NCI-H187 treated with DMSO at 0.1 percent for 48 hours (cell line): ENCODE measurements at regions not wholly inside any gene's neighbourhood (a gene's known extent, or its start where the extent isn't known, plus 50 kb on each side); places are given as distances from the start of the nearest gene placed in this dataset.
"Not testable (repeated sequence)": the region's sequence is repeated elsewhere in the genome, so short reads cannot be mapped to it uniquely, and the experiment has no call there.

Source experiments
- DNase-seq: peaks from one replicate; lab custom pipeline; 2025; lab: John Stamatoyannopoulos, UW

GRCh38 chr9:100639854-100640253 is 62.0 kb downstream of the CAVIN4 start:
- no peak for DNase-seq

- no peak for DNase-seq
These were observed 62.7 kb downstream of the CAVIN4 start for GRCh38 chr9:100640447-100641050.

GRCh38 chr9:100641166-100641565 is 63.3 kb downstream of the CAVIN4 start:
- no peak for DNase-seq

GRCh38 chr9:100652850-100653249 is 75.0 kb downstream of the CAVIN4 start:
- no peak for DNase-seq

- DNase-seq, result no peak
These were observed 75.9 kb downstream of the CAVIN4 start for GRCh38 chr9:100653643-100654334.

- DNase-seq, result not testable (repeated sequence)
These were observed 79.0 kb downstream of the CAVIN4 start for GRCh38 chr9:100656851-100657250.

- DNase-seq, result no peak
These were observed 83.8 kb downstream of the CAVIN4 start for GRCh38 chr9:100661668-100662067.

- no peak for DNase-seq
These were observed 84.2 kb downstream of the CAVIN4 start for GRCh38 chr9:100662122-100662521.

- no peak for DNase-seq
These were observed 89.6 kb downstream of the CAVIN4 start for GRCh38 chr9:100667448-100667847.

- no peak for DNase-seq
These were observed 90.1 kb downstream of the CAVIN4 start for GRCh38 chr9:100668024-100668423.

- no peak for DNase-seq
These were observed 92.1 kb downstream of the CAVIN4 start for GRCh38 chr9:100669968-100670367.

GRCh38 chr9:100670719-100671118 is 92.8 kb downstream of the CAVIN4 start:
- DNase-seq, result peak; percentile 29

- DNase-seq, result no peak
These were observed 94.0 kb downstream of the CAVIN4 start for GRCh38 chr9:100671898-100672297.

- DNase-seq, result no peak
These were observed 95.4 kb downstream of the CAVIN4 start for GRCh38 chr9:100673249-100673648.

GRCh38 chr9:100674419-100675122 is 96.7 kb downstream of the CAVIN4 start:
- DNase-seq, result no peak

- no peak for DNase-seq
These were observed 102.0 kb downstream of the CAVIN4 start for GRCh38 chr9:100679834-100680233.

- DNase-seq, result no peak
These were observed 108.5 kb downstream of the CAVIN4 start for GRCh38 chr9:100686420-100686819.

- no peak for DNase-seq
These were observed 111.8 kb downstream of the CAVIN4 start for GRCh38 chr9:100689635-100690034.

GRCh38 chr9:100690438-100690837 is 112.6 kb downstream of the CAVIN4 start:
- no peak for DNase-seq

- no peak for DNase-seq
These were observed 119.5 kb downstream of the CAVIN4 start for GRCh38 chr9:100697339-100697738.

- DNase-seq, result no peak
These were observed 121.1 kb downstream of the CAVIN4 start for GRCh38 chr9:100698945-100699344.

- DNase-seq, result no peak
These were observed 121.8 kb downstream of the CAVIN4 start for GRCh38 chr9:100699668-100700067.

- no peak for DNase-seq
These were observed 122.9 kb downstream of the CAVIN4 start for GRCh38 chr9:100700689-100701318.
